NB4 (cell line): ENCODE measurements at regions not wholly inside any gene's neighbourhood (a gene's known extent, or its start where the extent isn't known, plus 50 kb on each side); places are given as distances from the start of the nearest gene placed in this dataset.

Source experiments
- DNase-seq: peaks from one replicate; pipeline ENCODE4 v3.0.0; 2010; ENCODE audit warnings: low read depth
- H3K4me3 ChIP-seq: one replicate; pipeline ENCODE4 v1.5.1; 2011; ENCODE audit warnings: mild to moderate bottlenecking, low read depth, low read length, moderate library complexity
- CTCF ChIP-seq: IDR thresholded peaks from one replicate; pipeline ENCODE4 v1.5.1; 2012; ENCODE audit warnings: low read depth, low read length
- MAX ChIP-seq: IDR thresholded peaks from 2 replicates; pipeline ENCODE4 v1.6.1; 2011; ENCODE audit warnings: low read depth, low read length
- MYC ChIP-seq: IDR thresholded peaks from 2 replicates; pipeline ENCODE4 v1.6.1; 2011; ENCODE audit warnings: low read depth, low read length
- POLR2A ChIP-seq: IDR thresholded peaks from 2 replicates; pipeline ENCODE4 v1.6.1; 2011; ENCODE audit warnings: mild to moderate bottlenecking; ENCODE audit not compliant: insufficient read length; ENCODE audit errors: extremely low read depth

- no peak overlapping the region for H3K4me3 ChIP-seq
- TF ChIP-seq CTCF (no peak), POLR2A (no peak), MAX (no peak), MYC (no peak)
- DNase-seq: no peak
Observed at GRCh38 chr6:74073999-74074398, 378.0 kb downstream of the CD109 start.

GRCh38 chr6:74073429-74073828, 377.4 kb downstream of the CD109 start:
- no peak for DNase-seq
- TF ChIP-seq POLR2A: no peak
- no peak for TF ChIP-seq MAX
- no peak for TF ChIP-seq CTCF
- TF ChIP-seq MYC: no peak
- H3K4me3 ChIP-seq: no peak overlapping the region

GRCh38 chr6:74071214-74071613, 375.2 kb downstream of the CD109 start:
- no peak overlapping the region for H3K4me3 ChIP-seq
- TF ChIP-seq MYC: no peak
- TF ChIP-seq MAX: no peak
- no peak for TF ChIP-seq POLR2A
- TF ChIP-seq CTCF: no peak
- DNase-seq: no peak

GRCh38 chr6:74070711-74071110, 374.7 kb downstream of the CD109 start:
- TF ChIP-seq POLR2A (no peak), CTCF (no peak), MYC (no peak), MAX (no peak)
- H3K4me3 ChIP-seq: no peak overlapping the region
- DNase-seq: no peak

- TF ChIP-seq MYC (no peak), POLR2A (no peak), CTCF (no peak), MAX (no peak)
- H3K4me3 ChIP-seq: no peak overlapping the region
- no peak for DNase-seq
Observed at GRCh38 chr6:74070091-74070490, 374.1 kb downstream of the CD109 start.
